Aorta (tissue), 5 donors: ENCODE measurements at regions not wholly inside any gene's neighbourhood (a gene's known extent, or its start where the extent isn't known, plus 50 kb on each side); places are given as distances from the start of the nearest gene placed in this dataset.

Experiments used
- ATAC-seq: fragments of 200-7000 bp; cut with Tn5 transposase; one replicate; pipeline ENCODE4 v1.9.1; 2022; ENCODE audit warnings: moderate library complexity; ENCODE audit not compliant: low FRiP score
- DNase-seq, 2 donors: peaks; one replicate each; pipeline ENCODE4 v3.0.0-alpha.2; 2020
- H3K27ac ChIP-seq, 2 donors: one replicate each; pipeline ENCODE4 v1.5.1; 2013; ENCODE audit warnings: low read length in 2 of 2, mild to moderate bottlenecking in 2 of 2, moderate library complexity in 2 of 2, control low read depth in 1 of 2, inconsistent platforms in 1 of 2, low read depth in 1 of 2
- H3K27me3 ChIP-seq, 2 donors: one replicate each; pipeline ENCODE4 v1.6.1; 2013; ENCODE audit warnings: control low read depth in 1 of 2, low read length in 1 of 2, mild to moderate bottlenecking in 1 of 2, moderate library complexity in 1 of 2; ENCODE audit not compliant: insufficient read depth in 2 of 2, control insufficient read depth in 1 of 2
- H3K36me3 ChIP-seq, 2 donors: one replicate each; pipeline ENCODE4 v1.6.1; 2013; ENCODE audit warnings: control low read depth in 1 of 2, low read length in 1 of 2, mild to moderate bottlenecking in 1 of 2; ENCODE audit not compliant: insufficient read depth in 2 of 2, control insufficient read depth in 1 of 2
- H3K4me1 ChIP-seq, 2 donors: one replicate each; pipeline ENCODE4 v1.6.1; 2013; ENCODE audit warnings: low read length in 2 of 2, control low read depth in 1 of 2, mild to moderate bottlenecking in 1 of 2, moderate library complexity in 1 of 2; ENCODE audit not compliant: insufficient read depth in 2 of 2, control insufficient read depth in 1 of 2
- H3K4me3 ChIP-seq, 2 donors: one replicate each; pipeline ENCODE4 v1.5.1; 2013; ENCODE audit warnings: low read length in 2 of 2, control low read depth in 1 of 2, mild to moderate bottlenecking in 1 of 2
- H3K9me3 ChIP-seq: one replicate; pipeline ENCODE4 v1.6.1; 2013; ENCODE audit warnings: mild to moderate bottlenecking, low read length; ENCODE audit not compliant: control insufficient read depth
- WGBS, 2 donors: extraction: QIAGEN DNeasy Blood & Tissue Kit; methylation state at CpG; one replicate each; pipeline ENCODE4 v1.1.7; 2013; 5-methylcytosine and 5-hydroxymethylcytosine counted together
- intact Hi-C, 2 donors: fragments of 100-400 bp; cut with DNase I; formaldehyde crosslinking; loops; one replicate each; pipeline versions ENCODE4 v1.14.2 to v1.15.0; 2022
- donor health status: healthy with polysubstance abuse.
- donor health status: Bipolar disorder and iron deficiency.
- donor health status: DM: no; HTN: no; CAD: no.
- donor health status: DM: no; HTN: no; CAD: no.
- donor health status: DM: yes; HTN: yes; CAD: no.

DNA sequence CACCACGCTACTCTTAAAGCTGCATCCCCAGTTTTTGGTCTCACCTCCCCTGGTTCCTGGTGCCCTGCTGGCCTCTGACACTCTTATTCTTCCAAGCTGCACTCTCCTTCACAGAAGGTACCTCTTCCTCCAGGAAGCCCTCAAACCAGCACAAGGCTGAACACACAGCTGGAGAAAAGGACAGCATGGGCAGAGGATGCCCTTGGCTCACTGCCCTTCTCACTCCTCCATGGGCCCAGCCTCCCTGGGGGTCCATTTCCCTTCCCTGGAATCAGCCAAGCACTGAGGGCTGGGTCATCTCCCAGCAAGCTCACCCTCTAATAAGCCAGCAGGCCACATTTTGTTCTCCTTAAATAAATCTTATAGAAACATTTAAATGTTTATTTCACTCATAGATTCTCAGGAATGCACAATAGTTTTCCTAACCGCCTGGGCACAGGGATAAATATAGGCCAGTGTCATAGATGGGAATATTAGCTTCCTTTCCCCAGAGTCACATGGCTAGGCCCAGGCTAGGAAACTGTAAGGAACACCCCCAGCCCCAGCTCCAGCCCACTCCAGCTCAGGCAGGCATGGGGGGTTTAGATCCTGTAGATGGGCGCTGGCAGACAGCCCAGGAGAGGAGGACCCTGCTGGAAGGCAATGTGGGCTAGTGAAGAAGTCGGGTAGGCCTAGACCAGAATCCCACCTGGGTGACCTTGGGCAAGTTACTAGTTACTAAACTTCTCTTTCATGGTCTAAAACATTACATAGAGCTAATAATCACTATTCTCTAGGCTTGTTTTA is 51.5 kb downstream of the IRAG1 start:
- H3K27ac ChIP-seq, result peak overlapping the region; percentile 62 to 88
- H3K9me3 ChIP-seq, result no peaks in the 10 kb centered on the region
- H3K27me3 ChIP-seq, result no peaks in the 10 kb centered on the region
- intact Hi-C loops, result no loop called here
- peaks cover 0 to 11% of the 10 kb centered on the region in 2 donors for H3K36me3 ChIP-seq
- DNase-seq (no peak), ATAC-seq (no peak)
- peaks cover 1 to 2% of the 10 kb centered on the region in 2 donors for H3K4me1 ChIP-seq
- WGBS, 2 donors, result 50 to 54% methylated on average over 4 of the region's 4 CpGs
- no peak overlapping the region for H3K4me3 ChIP-seq

- H3K36me3 ChIP-seq, result peaks cover 0 to 11% of the 10 kb centered on the region in 2 donors
- no peaks in the 10 kb centered on the region for H3K9me3 ChIP-seq
- peak overlapping the region; percentile 70 to 88 for H3K27ac ChIP-seq
- no peak overlapping the region for H3K4me3 ChIP-seq
- WGBS, 2 donors, result 82 to 83% methylated on average over 9 of the region's 9 CpGs
- no peaks in the 10 kb centered on the region for H3K27me3 ChIP-seq
- intact Hi-C loops, result no loop called here
- no peak for ATAC-seq
- peaks cover 1 to 2% of the 10 kb centered on the region in 2 donors for H3K4me1 ChIP-seq
- no peak for DNase-seq
Measured at GRCh38 chr11:10641177-10641911, 52.2 kb downstream of the IRAG1 start.

GRCh38 chr11:10640308-10640707 is 53.2 kb downstream of the IRAG1 start:
- ATAC-seq (no peak), DNase-seq (no peak)
- 69 to 73% methylated on average over 3 of the region's 3 CpGs for WGBS, 2 donors
- peaks cover 0 to 14% of the 10 kb centered on the region in 2 donors for H3K36me3 ChIP-seq
- peak overlapping the region; percentile 0 to 47 for H3K27ac ChIP-seq
- peaks cover 0 to 1% of the 10 kb centered on the region in 2 donors for H3K4me1 ChIP-seq
- no peak overlapping the region for H3K4me3 ChIP-seq
- no peaks in the 10 kb centered on the region for H3K9me3 ChIP-seq
- no peaks in the 10 kb centered on the region for H3K27me3 ChIP-seq
- intact Hi-C loops, result no loop called here

GRCh38 chr11:10639350-10639749 is 54.2 kb downstream of the IRAG1 start:
- Histone ChIP-seq H3K4me1 (peaks cover 0 to 4% of the 10 kb centered on the region in 2 donors), H3K4me3 (no peak overlapping the region), H3K27ac (peak overlapping the region; percentile 9 to 44), H3K36me3 (peaks cover 0 to 14% of the 10 kb centered on the region in 2 donors), H3K27me3 (no peaks in the 10 kb centered on the region), H3K9me3 (no peaks in the 10 kb centered on the region)
- 76 to 78% methylated on average over 7 of the region's 7 CpGs for WGBS, 2 donors
- ATAC-seq (no peak), DNase-seq (no peak)
- intact Hi-C loops, result no loop called here

DNA sequence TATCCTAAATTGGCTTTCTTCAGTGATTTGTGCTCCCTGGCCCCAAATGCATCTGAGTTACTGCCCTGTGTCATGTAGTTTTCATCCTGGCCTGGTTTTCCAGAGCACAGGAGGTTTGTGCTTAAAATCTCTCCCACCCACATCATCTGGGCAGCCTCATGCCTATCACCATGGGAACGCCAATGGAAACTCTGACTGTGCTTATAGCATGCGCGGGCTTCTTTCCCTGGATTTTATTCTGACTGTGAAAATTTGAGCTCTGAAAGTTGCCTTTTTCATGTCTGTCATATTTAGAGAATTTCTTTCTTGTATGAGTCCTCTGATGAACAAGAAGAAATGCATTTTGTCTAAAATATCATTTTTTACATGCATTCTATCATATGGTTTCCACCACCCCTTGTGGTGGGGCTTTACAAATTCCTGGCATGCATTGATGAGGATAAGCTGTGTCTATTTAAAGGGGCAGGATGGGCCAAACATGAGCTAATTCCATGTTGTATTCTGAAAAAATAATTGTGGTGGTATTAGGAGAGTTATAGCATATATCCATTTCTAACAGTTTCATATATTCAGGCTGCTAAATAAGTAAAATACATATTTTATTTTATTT is 55.1 kb downstream of the IRAG1 start:
- Histone ChIP-seq H3K27me3 (no peaks in the 10 kb centered on the region), H3K36me3 (peaks cover 0 to 12% of the 10 kb centered on the region in 2 donors), H3K27ac (no peak overlapping the region), H3K9me3 (no peaks in the 10 kb centered on the region), H3K4me1 (peaks cover 0 to 4% of the 10 kb centered on the region in 2 donors), H3K4me3 (no peak overlapping the region)
- 1 to 6% methylated on average over 3 of the region's 3 CpGs for WGBS, 2 donors
- ATAC-seq, result peak; percentile 76
- DNase-seq, result no peak
- intact Hi-C loops, result no loop called here

- H3K4me3 ChIP-seq, result no peak overlapping the region
- peaks cover 0 to 13% of the 10 kb centered on the region in 2 donors for H3K36me3 ChIP-seq
- no peaks in the 10 kb centered on the region for H3K9me3 ChIP-seq
- ATAC-seq, result no peak
- intact Hi-C loops, result no loop called here
- 0 to 3% methylated on average over 1 of the region's 1 CpG for WGBS, 2 donors
- peaks cover 0 to 4% of the 10 kb centered on the region in 2 donors for H3K4me1 ChIP-seq
- H3K27ac ChIP-seq, result peak overlapping the region; percentile 38 to 87
- H3K27me3 ChIP-seq, result no peaks in the 10 kb centered on the region
- no peak for DNase-seq
Measured at GRCh38 chr11:10637731-10638151, 55.8 kb downstream of the IRAG1 start.

DNA sequence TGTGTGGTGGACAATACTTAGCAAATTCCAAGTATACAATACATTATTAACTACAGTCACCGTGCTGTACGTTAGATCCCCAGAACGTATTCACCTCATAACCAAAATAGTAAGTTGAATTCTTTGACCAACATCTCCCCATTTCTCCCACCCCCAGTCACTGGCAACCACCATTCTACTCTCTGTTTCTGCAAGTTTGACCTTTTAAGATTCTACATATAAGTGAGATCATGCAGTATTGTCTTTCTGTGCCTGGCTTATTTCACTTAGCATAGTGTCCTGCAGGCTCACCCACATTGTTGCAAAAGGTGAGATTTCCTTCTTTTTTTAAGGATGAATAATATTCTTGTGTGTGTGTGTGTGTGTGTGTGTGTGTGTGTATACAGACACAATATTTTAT is 59.1 kb downstream of the IRAG1 start:
- H3K36me3 ChIP-seq, result peaks cover 4 to 16% of the 10 kb centered on the region in 2 donors

DNA sequence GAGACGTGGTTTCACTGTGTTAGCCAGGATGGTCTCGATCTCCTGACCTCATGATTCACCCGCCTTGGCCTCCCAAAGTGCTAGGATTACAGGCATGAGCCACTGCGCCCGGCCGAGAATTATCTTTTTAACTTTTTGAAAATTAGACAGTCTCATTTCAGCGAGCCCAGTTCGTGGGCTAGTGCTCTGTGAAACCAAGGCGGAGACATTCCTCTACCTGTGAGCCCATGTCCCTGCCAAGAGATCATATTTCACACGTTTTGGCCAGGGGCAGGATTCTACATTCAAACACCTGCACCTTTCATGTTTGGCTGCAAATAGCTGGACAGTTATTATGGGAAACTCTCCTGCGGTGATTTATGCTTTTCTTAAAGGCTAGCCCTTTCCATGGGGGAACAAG is 60.3 kb downstream of the IRAG1 start:
- WGBS, 2 donors, result 86 to 87% methylated on average over 11 of the region's 11 CpGs
- Histone ChIP-seq H3K4me1 (peaks cover 0 to 4% of the 10 kb centered on the region in 2 donors), H3K27me3 (no peaks in the 10 kb centered on the region), H3K27ac (no peak overlapping the region), H3K36me3 (peaks cover 4 to 26% of the 10 kb centered on the region in 2 donors), H3K9me3 (no peaks in the 10 kb centered on the region), H3K4me3 (no peak overlapping the region)
- no peak for ATAC-seq
- DNase-seq, result no peak
- intact Hi-C loops, result no loop called here

More for the DNA sequence above, 59.1 kb downstream of the IRAG1 start:
- DNase-seq (no peak), ATAC-seq (no peak)
- intact Hi-C loops, result no loop called here
- Histone ChIP-seq H3K4me3 (no peak overlapping the region), H3K27me3 (no peaks in the 10 kb centered on the region), H3K9me3 (no peaks in the 10 kb centered on the region), H3K27ac (no peak overlapping the region), H3K4me1 (peaks cover 0 to 4% of the 10 kb centered on the region in 2 donors)
- 77 to 81% methylated on average over 3 of the region's 3 CpGs for WGBS, 2 donors
